Thymus (tissue), 11 donors: ENCODE measurements at regions not wholly inside any gene's neighbourhood (a gene's known extent, or its start where the extent isn't known, plus 50 kb on each side); places are given as distances from the start of the nearest gene placed in this dataset.

Source experiments
- DNase-seq, 9 donors: peaks; one replicate each; pipeline ENCODE4 v3.0.0-alpha.2; 2013; ENCODE audit warnings: low spot score in 9 of 9, low read depth in 6 of 9, missing footprints in 1 of 9
- H3K27ac ChIP-seq, 2 donors: one replicate each; pipeline ENCODE4 v1.5.1; 2013; ENCODE audit warnings: control low read depth in 1 of 2, low read depth in 1 of 2, low read length in 1 of 2, mild to moderate bottlenecking in 1 of 2, moderate library complexity in 1 of 2
- H3K27me3 ChIP-seq, 2 donors: one replicate each; pipeline ENCODE4 v1.5.1; 2013; ENCODE audit warnings: low read length in 1 of 2; ENCODE audit not compliant: control insufficient read depth in 2 of 2, insufficient read depth in 1 of 2
- H3K36me3 ChIP-seq, 2 donors: one replicate each; pipeline ENCODE4 v1.5.1; 2013; ENCODE audit warnings: low read length in 1 of 2, mild to moderate bottlenecking in 1 of 2, moderate library complexity in 1 of 2; ENCODE audit not compliant: control insufficient read depth in 2 of 2, insufficient read depth in 2 of 2
- H3K4me1 ChIP-seq, 2 donors: one replicate each; pipeline ENCODE4 v1.5.1; 2013; ENCODE audit warnings: low read length in 2 of 2; ENCODE audit not compliant: control insufficient read depth in 2 of 2, insufficient read depth in 2 of 2
- H3K4me3 ChIP-seq, 2 donors: one replicate each; pipeline ENCODE4 v1.5.1; 2013; ENCODE audit warnings: low read length in 2 of 2, control low read depth in 1 of 2, mild to moderate bottlenecking in 1 of 2
- H3K9me3 ChIP-seq, 2 donors: one replicate each; pipeline ENCODE4 v1.5.1; 2013; ENCODE audit warnings: low read length in 1 of 2, mild to moderate bottlenecking in 1 of 2; ENCODE audit not compliant: control insufficient read depth in 2 of 2, insufficient read depth in 1 of 2
- WGBS: extraction: QIAGEN DNeasy Blood & Tissue Kit; methylation state at CpG from one replicate; pipeline ENCODE4 v1.1.7; 2013; 5-methylcytosine and 5-hydroxymethylcytosine counted together
- donor health status: healthy.

DNA sequence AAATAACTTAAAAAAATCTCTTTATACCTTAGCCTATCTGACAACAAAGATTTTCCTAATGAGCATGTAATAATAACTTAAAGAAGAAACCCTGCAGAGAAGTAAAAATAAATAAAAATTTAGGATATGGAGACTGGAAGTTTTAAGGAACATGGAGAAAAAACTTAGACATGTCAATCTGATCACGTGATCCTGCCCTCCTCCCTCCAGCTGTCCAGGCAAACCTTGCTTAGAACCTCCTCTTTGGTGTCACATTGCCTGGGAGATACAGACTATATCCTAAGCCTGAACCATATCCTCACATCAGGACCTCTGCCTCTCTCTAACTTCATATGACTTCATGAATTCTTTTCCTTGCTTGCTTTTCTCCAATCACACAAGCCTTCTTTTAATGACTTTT, 275.5 kb downstream of the CNTN3 start:
- WGBS, result 87% methylated on average over 1 of the region's 1 CpG
- H3K4me3 ChIP-seq, result no peak overlapping the region

DNA sequence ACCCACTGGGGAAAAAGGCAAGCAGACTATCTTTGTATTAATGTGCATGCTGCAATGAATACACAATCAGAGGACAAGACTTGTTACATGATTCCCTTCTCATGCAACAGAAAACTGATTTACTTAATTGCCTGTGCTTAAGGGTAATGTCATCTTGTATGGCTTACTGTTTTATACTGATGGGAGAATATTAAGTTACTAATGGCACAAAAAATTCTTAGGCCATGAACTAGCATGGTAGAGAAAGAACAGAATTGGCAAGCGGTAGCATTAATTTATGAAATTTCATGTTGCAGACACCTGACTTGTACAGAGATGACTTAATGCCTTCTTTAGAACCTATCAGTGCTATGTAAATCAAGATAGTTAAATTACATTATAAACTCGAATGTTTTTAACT, 282.3 kb downstream of the CNTN3 start:
- DNase-seq, result no peak
- no peak overlapping the region for H3K27ac ChIP-seq
- no peaks in the 10 kb centered on the region for H3K27me3 ChIP-seq
- no peaks in the 10 kb centered on the region for H3K9me3 ChIP-seq
- WGBS, result 91% methylated on average over 2 of the region's 2 CpGs
- H3K4me3 ChIP-seq, result no peak overlapping the region
- no peaks in the 10 kb centered on the region for H3K36me3 ChIP-seq
- H3K4me1 ChIP-seq, result no peaks in the 10 kb centered on the region

More for the DNA sequence above, 275.5 kb downstream of the CNTN3 start:
- Histone ChIP-seq H3K36me3 (no peaks in the 10 kb centered on the region), H3K9me3 (no peaks in the 10 kb centered on the region), H3K27ac (no peak overlapping the region), H3K27me3 (no peaks in the 10 kb centered on the region), H3K4me1 (no peaks in the 10 kb centered on the region)
- no peak for DNase-seq

DNA sequence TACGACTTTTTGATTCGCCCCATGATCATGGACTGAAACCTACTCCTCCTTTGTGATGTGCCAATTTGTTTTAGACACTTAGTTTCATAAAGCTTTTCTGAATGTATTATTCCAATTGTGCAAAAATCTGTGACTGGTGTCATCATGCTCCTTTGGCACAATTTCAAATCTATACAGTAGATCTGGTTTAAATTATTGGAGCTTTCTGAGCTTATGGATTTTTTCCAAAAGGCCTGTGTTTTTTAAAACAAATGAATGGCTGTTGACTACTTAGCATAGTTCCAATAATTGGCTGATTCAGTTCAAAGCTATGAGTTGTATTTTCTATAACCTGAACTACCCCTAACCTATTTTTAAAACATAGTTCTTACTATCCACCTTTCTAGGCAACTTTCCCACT, 282.7 kb downstream of the CNTN3 start:
- no peak for DNase-seq
- no peaks in the 10 kb centered on the region for H3K36me3 ChIP-seq
- WGBS, result 97% methylated on average over 2 of the region's 2 CpGs
- H3K4me1 ChIP-seq, result no peaks in the 10 kb centered on the region
- no peaks in the 10 kb centered on the region for H3K27me3 ChIP-seq
- no peak overlapping the region for H3K4me3 ChIP-seq
- H3K9me3 ChIP-seq, result no peaks in the 10 kb centered on the region
- H3K27ac ChIP-seq, result no peak overlapping the region

DNA sequence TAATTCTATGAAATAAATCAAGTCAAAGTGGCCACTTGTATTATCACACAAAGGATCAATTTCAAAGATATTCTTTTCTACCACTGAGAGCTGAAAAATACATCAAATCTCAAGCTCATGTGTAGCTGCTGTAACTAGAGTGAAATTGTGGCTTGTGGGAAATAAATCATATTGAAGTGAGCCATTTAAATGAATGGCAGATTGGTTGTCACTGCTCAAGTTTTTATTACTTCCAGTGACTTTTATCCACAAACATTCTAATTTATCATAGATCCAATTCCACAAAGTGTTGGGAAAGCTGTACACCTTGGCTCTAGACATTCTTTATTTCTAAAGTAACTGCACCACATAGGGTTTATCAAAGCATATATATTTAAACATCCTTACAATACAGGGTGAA, 285.4 kb downstream of the CNTN3 start:
- no peak overlapping the region for H3K27ac ChIP-seq
- DNase-seq, result no peak
- H3K9me3 ChIP-seq, result no peaks in the 10 kb centered on the region
- no peaks in the 10 kb centered on the region for H3K4me1 ChIP-seq
- H3K36me3 ChIP-seq, result no peaks in the 10 kb centered on the region
- H3K4me3 ChIP-seq, result no peak overlapping the region
- no peaks in the 10 kb centered on the region for H3K27me3 ChIP-seq

DNA sequence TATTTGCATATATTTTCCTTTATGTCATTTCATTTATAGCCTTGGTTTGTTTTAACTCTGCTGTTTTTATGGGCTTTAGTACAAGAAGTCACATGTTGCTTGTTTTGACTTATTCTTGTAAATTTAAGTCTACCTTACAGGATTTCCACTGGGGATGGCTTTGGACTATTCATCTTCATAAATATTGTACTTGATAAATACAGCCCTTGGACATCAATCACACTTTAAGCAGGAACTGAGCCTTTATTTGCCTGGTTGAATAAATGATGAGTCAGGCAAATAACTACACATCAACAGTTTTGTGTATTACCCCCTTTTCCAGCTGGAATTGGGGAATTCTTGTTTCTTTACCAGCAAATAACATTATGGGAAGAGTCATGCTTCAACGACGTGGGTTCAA, 286.0 kb downstream of the CNTN3 start:
- Histone ChIP-seq H3K36me3 (no peaks in the 10 kb centered on the region), H3K27ac (no peak overlapping the region), H3K27me3 (no peaks in the 10 kb centered on the region), H3K4me3 (no peak overlapping the region), H3K9me3 (no peaks in the 10 kb centered on the region), H3K4me1 (no peaks in the 10 kb centered on the region)
- WGBS, result 93% methylated on average over 2 of the region's 2 CpGs
- DNase-seq, result no peak

DNA sequence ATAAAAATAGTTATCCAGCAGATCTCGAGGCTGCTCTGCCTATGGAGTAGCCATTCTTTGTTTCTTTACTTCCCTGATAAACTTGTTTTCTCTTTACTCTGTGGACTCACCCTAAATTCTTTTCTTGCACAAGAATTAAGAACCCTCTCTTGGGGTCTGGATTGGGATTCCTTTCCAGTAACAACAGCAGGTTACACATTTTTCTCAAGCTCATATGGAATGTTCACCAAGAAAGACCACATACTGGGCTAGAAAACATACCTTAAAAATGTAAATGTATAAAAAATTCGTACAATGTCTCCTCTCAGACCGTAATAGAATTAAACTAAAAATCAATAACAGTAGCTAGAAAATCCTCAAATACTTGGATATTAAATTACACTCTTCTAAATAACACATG, 299.2 kb downstream of the CNTN3 start:
- WGBS, result 84% methylated on average over 3 of the region's 3 CpGs
- no peaks in the 10 kb centered on the region for H3K36me3 ChIP-seq
- peaks cover 0 to 3% of the 10 kb centered on the region in 2 donors for H3K9me3 ChIP-seq
- H3K27me3 ChIP-seq, result no peaks in the 10 kb centered on the region
- H3K4me3 ChIP-seq, result no peak overlapping the region
- H3K4me1 ChIP-seq, result no peaks in the 10 kb centered on the region
- DNase-seq, result no peak
- no peak overlapping the region for H3K27ac ChIP-seq

DNA sequence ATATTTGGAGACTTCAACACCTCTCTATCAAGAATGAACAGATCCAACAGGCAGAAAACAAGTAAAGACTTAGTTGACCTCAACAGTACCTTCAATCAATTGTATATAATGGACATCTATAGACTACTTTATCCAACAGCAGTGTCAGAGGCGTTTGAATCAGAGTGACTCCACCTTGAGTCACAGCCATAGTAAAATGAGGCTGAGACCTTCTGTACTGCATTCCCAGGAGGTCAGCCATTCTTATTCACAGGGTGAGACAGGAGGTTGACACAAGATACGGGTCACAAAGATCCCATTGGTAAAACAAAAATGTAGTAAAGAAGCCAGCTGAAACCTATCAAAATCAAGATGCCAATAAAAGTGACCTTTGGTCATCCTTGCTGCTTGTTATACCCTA, 299.8 kb downstream of the CNTN3 start:
- Histone ChIP-seq H3K36me3 (no peaks in the 10 kb centered on the region), H3K4me3 (no peak overlapping the region), H3K4me1 (no peaks in the 10 kb centered on the region), H3K9me3 (peaks cover 0 to 3% of the 10 kb centered on the region in 2 donors), H3K27ac (no peak overlapping the region), H3K27me3 (no peaks in the 10 kb centered on the region)
- 93% methylated on average over 2 of the region's 2 CpGs for WGBS
- no peak for DNase-seq

DNA sequence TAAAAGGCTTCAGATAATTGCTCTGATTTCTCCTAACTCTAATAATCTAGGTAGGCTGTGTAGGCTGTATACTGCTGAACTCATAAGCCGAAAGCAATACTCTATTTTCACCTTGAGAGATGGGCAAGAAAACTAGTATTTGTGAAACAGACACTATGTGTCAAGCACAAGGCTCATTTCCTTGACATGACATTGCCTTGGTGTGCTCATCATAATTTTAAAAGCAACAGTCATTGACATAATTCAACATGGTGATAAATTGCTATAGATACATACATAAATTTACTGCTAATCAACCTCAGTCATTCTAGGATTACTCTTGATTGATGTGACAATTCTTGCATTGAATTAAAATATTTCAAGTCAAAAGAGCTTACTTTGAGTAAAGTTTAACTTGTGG, 304.7 kb downstream of the CNTN3 start:
- 88% methylated on average over 1 of the region's 1 CpG for WGBS

DNA sequence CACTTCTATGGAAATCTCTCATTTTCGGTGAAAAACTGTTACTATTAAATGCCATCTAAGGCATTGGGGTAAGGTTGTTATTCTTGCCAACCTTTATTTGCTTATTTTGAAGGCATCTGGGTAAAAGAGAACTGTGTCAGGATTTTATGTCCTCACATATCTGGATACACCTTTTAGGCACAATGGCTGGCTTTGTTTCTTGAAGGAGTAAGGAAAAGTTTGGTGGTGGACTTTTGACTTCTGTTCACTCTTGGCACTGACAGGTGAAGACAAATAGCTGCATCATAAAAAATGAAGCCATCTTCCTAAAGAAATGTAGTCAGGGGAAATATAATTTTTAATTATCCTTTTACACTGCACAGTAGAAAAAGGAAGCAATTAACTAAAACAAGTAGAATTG, 310.0 kb downstream of the CNTN3 start:
- Histone ChIP-seq H3K9me3 (no peaks in the 10 kb centered on the region), H3K27ac (no peak overlapping the region), H3K4me3 (no peak overlapping the region), H3K36me3 (no peaks in the 10 kb centered on the region), H3K27me3 (no peaks in the 10 kb centered on the region), H3K4me1 (no peaks in the 10 kb centered on the region)
- no peak for DNase-seq
- WGBS, result 97% methylated on average over 1 of the region's 1 CpG

More for the DNA sequence above, 304.7 kb downstream of the CNTN3 start:
- Histone ChIP-seq H3K27ac (no peak overlapping the region), H3K9me3 (no peaks in the 10 kb centered on the region), H3K4me1 (no peaks in the 10 kb centered on the region), H3K36me3 (no peaks in the 10 kb centered on the region), H3K4me3 (no peak overlapping the region), H3K27me3 (no peaks in the 10 kb centered on the region)
- DNase-seq, result no peak

DNA sequence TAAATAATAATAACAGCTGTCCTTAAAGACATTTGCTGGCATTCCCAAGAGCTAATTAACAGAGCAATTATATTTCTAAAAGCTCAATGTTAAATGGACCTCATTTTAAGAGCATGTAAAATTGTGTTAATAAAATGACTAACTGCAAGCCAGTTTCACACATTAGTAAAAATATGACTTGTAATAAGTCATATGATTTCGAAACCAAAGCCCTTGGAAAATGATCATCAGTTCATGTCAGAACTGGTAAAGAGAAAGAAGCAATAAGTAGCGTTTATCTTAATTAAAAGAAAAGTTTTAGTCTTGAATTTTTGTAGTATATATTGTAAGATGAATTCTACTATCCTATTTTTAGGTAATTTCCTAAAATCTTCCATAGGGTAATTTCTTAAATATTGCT, 310.7 kb downstream of the CNTN3 start:
- Histone ChIP-seq H3K27ac (no peak overlapping the region), H3K4me3 (no peak overlapping the region), H3K4me1 (no peaks in the 10 kb centered on the region), H3K36me3 (no peaks in the 10 kb centered on the region), H3K9me3 (no peaks in the 10 kb centered on the region), H3K27me3 (no peaks in the 10 kb centered on the region)
- DNase-seq, result no peak
- 87% methylated on average over 2 of the region's 2 CpGs for WGBS
